ENCODE measurements at regions not wholly inside any gene's neighbourhood (a gene's known extent, or its start where the extent isn't known, plus 50 kb on each side); places are given as distances from the start of the nearest gene placed in this dataset.
"Not testable (repeated sequence)": the region's sequence is repeated elsewhere in the genome, so short reads cannot be mapped to it uniquely, and the experiment has no call there.

GRCh38 chr13:90246687-90247345 is 1100.7 kb upstream of the MIR17HG start:
- no peaks in the 10 kb centered on the region for H3K4me1 ChIP-seq (ENCODE audit: control insufficient read depth, insufficient read depth, low read length)
- no peaks in the 10 kb centered on the region for H3K27me3 ChIP-seq (ENCODE audit: control insufficient read depth, insufficient read depth, low read length)
- H3K9me3 ChIP-seq (ENCODE audit: control insufficient read depth, insufficient read depth, low read length) = no peaks in the 10 kb centered on the region
- H3K4me3 ChIP-seq (ENCODE audit: low read depth, low read length) = no peak overlapping the region
- no peaks in the 10 kb centered on the region for H3K36me3 ChIP-seq (ENCODE audit: control insufficient read depth, insufficient read depth, low read length)
- H3K9ac ChIP-seq (ENCODE audit: low read depth, low read length) = no peak overlapping the region

GRCh38 chr13:90253806-90254205 is 1093.7 kb upstream of the MIR17HG start:
- no peaks in the 10 kb centered on the region for H3K4me1 ChIP-seq (ENCODE audit: control insufficient read depth, insufficient read depth, low read length)
- no peak overlapping the region for H3K4me3 ChIP-seq (ENCODE audit: low read depth, low read length)
- no peaks in the 10 kb centered on the region for H3K27me3 ChIP-seq (ENCODE audit: control insufficient read depth, insufficient read depth, low read length)
- H3K36me3 ChIP-seq (ENCODE audit: control insufficient read depth, insufficient read depth, low read length) = no peaks in the 10 kb centered on the region
- no peak overlapping the region for H3K9ac ChIP-seq (ENCODE audit: low read depth, low read length)
- H3K9me3 ChIP-seq (ENCODE audit: control insufficient read depth, insufficient read depth, low read length) = no peaks in the 10 kb centered on the region

GRCh38 chr13:90254437-90254836 is 1093.0 kb upstream of the MIR17HG start:
- Histone ChIP-seq H3K27me3 (ENCODE audit: control insufficient read depth, insufficient read depth, low read length) (no peaks in the 10 kb centered on the region), H3K4me1 (ENCODE audit: control insufficient read depth, insufficient read depth, low read length) (no peaks in the 10 kb centered on the region), H3K4me3 (ENCODE audit: low read depth, low read length) (no peak overlapping the region), H3K9me3 (ENCODE audit: control insufficient read depth, insufficient read depth, low read length) (no peaks in the 10 kb centered on the region), H3K36me3 (ENCODE audit: control insufficient read depth, insufficient read depth, low read length) (no peaks in the 10 kb centered on the region), H3K9ac (ENCODE audit: low read depth, low read length) (no peak overlapping the region)

- no peak overlapping the region for H3K9ac ChIP-seq (ENCODE audit: low read depth, low read length)
- no peaks in the 10 kb centered on the region for H3K36me3 ChIP-seq (ENCODE audit: control insufficient read depth, insufficient read depth, low read length)
- no peaks in the 10 kb centered on the region for H3K9me3 ChIP-seq (ENCODE audit: control insufficient read depth, insufficient read depth, low read length)
- H3K27me3 ChIP-seq (ENCODE audit: control insufficient read depth, insufficient read depth, low read length) = no peaks in the 10 kb centered on the region
- H3K4me1 ChIP-seq (ENCODE audit: control insufficient read depth, insufficient read depth, low read length) = no peaks in the 10 kb centered on the region
- H3K4me3 ChIP-seq (ENCODE audit: low read depth, low read length) = no peak overlapping the region
Observed at GRCh38 chr13:90256746-90257145, 1090.7 kb upstream of the MIR17HG start.

GRCh38 chr13:90258129-90258528 is 1089.4 kb upstream of the MIR17HG start:
- Histone ChIP-seq H3K4me3 (ENCODE audit: low read depth, low read length) (no peak overlapping the region), H3K4me1 (ENCODE audit: control insufficient read depth, insufficient read depth, low read length) (no peaks in the 10 kb centered on the region), H3K9ac (ENCODE audit: low read depth, low read length) (no peak overlapping the region), H3K9me3 (ENCODE audit: control insufficient read depth, insufficient read depth, low read length) (no peaks in the 10 kb centered on the region), H3K27me3 (ENCODE audit: control insufficient read depth, insufficient read depth, low read length) (no peaks in the 10 kb centered on the region), H3K36me3 (ENCODE audit: control insufficient read depth, insufficient read depth, low read length) (no peaks in the 10 kb centered on the region)

DNA sequence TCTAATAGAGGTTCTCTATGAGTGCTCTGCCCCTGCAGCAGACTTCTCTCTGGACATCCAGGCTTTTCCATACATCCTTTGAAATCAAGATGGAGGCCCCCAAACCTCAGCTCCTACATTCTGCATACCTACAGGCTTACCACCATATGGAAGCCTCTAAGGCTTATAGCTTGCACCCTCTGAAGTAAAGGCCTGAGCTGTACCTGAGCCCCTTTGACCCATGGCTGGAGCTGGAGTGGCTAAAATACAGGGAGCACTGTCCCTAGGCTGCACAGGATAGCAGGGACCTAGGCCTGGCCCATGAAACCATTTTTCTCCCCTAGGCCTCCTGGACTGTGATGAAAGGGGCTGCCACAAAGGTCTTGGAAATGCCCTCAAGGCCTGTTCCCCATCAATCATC is 1086.1 kb upstream of the MIR17HG start:
- Histone ChIP-seq H3K4me3 (ENCODE audit: low read depth, low read length) (no peak overlapping the region), H3K9ac (ENCODE audit: low read depth, low read length) (no peak overlapping the region), H3K27me3 (ENCODE audit: control insufficient read depth, insufficient read depth, low read length) (no peaks in the 10 kb centered on the region), H3K4me1 (ENCODE audit: control insufficient read depth, insufficient read depth, low read length) (no peaks in the 10 kb centered on the region), H3K9me3 (ENCODE audit: control insufficient read depth, insufficient read depth, low read length) (no peaks in the 10 kb centered on the region), H3K36me3 (ENCODE audit: control insufficient read depth, insufficient read depth, low read length) (no peaks in the 10 kb centered on the region)

GRCh38 chr13:90270226-90270625 is 1077.3 kb upstream of the MIR17HG start:
- Histone ChIP-seq H3K9me3 (ENCODE audit: control insufficient read depth, insufficient read depth, low read length) (no peaks in the 10 kb centered on the region), H3K4me3 (ENCODE audit: low read depth, low read length) (no peak overlapping the region), H3K36me3 (ENCODE audit: control insufficient read depth, insufficient read depth, low read length) (no peaks in the 10 kb centered on the region), H3K9ac (ENCODE audit: low read depth, low read length) (no peak overlapping the region), H3K27me3 (ENCODE audit: control insufficient read depth, insufficient read depth, low read length) (no peaks in the 10 kb centered on the region), H3K4me1 (ENCODE audit: control insufficient read depth, insufficient read depth, low read length) (no peaks in the 10 kb centered on the region)

- Histone ChIP-seq H3K27me3 (ENCODE audit: control insufficient read depth, insufficient read depth, low read length) (no peaks in the 10 kb centered on the region), H3K9ac (ENCODE audit: low read depth, low read length) (no peak overlapping the region), H3K4me1 (ENCODE audit: control insufficient read depth, insufficient read depth, low read length) (no peaks in the 10 kb centered on the region), H3K36me3 (ENCODE audit: control insufficient read depth, insufficient read depth, low read length) (no peaks in the 10 kb centered on the region), H3K4me3 (ENCODE audit: low read depth, low read length) (no peak overlapping the region), H3K9me3 (ENCODE audit: control insufficient read depth, insufficient read depth, low read length) (no peaks in the 10 kb centered on the region)
Observed at GRCh38 chr13:90272356-90272755, 1075.1 kb upstream of the MIR17HG start.

GRCh38 chr13:90276216-90276615 is 1071.3 kb upstream of the MIR17HG start:
- Histone ChIP-seq H3K9me3 (ENCODE audit: control insufficient read depth, insufficient read depth, low read length) (no peaks in the 10 kb centered on the region), H3K4me1 (ENCODE audit: control insufficient read depth, insufficient read depth, low read length) (no peaks in the 10 kb centered on the region), H3K27me3 (ENCODE audit: control insufficient read depth, insufficient read depth, low read length) (no peaks in the 10 kb centered on the region), H3K36me3 (ENCODE audit: control insufficient read depth, insufficient read depth, low read length) (no peaks in the 10 kb centered on the region), H3K9ac (ENCODE audit: low read depth, low read length) (no peak overlapping the region), H3K4me3 (ENCODE audit: low read depth, low read length) (no peak overlapping the region)

- not testable (repeated sequence) for H3K9me3 ChIP-seq (ENCODE audit: control insufficient read depth, insufficient read depth, low read length); H3K4me1 ChIP-seq (ENCODE audit: control insufficient read depth, insufficient read depth, low read length); H3K27me3 ChIP-seq (ENCODE audit: control insufficient read depth, insufficient read depth, low read length); H3K4me3 ChIP-seq (ENCODE audit: low read depth, low read length); H3K9ac ChIP-seq (ENCODE audit: low read depth, low read length); H3K36me3 ChIP-seq (ENCODE audit: control insufficient read depth, insufficient read depth, low read length)
Observed at GRCh38 chr13:90278231-90278630, 1069.3 kb upstream of the MIR17HG start.

GRCh38 chr13:90281709-90282108 is 1065.8 kb upstream of the MIR17HG start:
- Histone ChIP-seq H3K9me3 (ENCODE audit: control insufficient read depth, insufficient read depth, low read length) (no peaks in the 10 kb centered on the region), H3K36me3 (ENCODE audit: control insufficient read depth, insufficient read depth, low read length) (no peaks in the 10 kb centered on the region), H3K4me3 (ENCODE audit: low read depth, low read length) (no peak overlapping the region), H3K4me1 (ENCODE audit: control insufficient read depth, insufficient read depth, low read length) (no peaks in the 10 kb centered on the region), H3K27me3 (ENCODE audit: control insufficient read depth, insufficient read depth, low read length) (no peaks in the 10 kb centered on the region), H3K9ac (ENCODE audit: low read depth, low read length) (no peak overlapping the region)

GRCh38 chr13:90287521-90287920 is 1060.0 kb upstream of the MIR17HG start:
- H3K4me3 ChIP-seq (ENCODE audit: low read depth, low read length) = no peak overlapping the region
- no peaks in the 10 kb centered on the region for H3K27me3 ChIP-seq (ENCODE audit: control insufficient read depth, insufficient read depth, low read length)
- no peaks in the 10 kb centered on the region for H3K4me1 ChIP-seq (ENCODE audit: control insufficient read depth, insufficient read depth, low read length)
- no peaks in the 10 kb centered on the region for H3K36me3 ChIP-seq (ENCODE audit: control insufficient read depth, insufficient read depth, low read length)
- no peak overlapping the region for H3K9ac ChIP-seq (ENCODE audit: low read depth, low read length)
- no peaks in the 10 kb centered on the region for H3K9me3 ChIP-seq (ENCODE audit: control insufficient read depth, insufficient read depth, low read length)
